Duodenal mucosa (tissue), 2 donors: ENCODE measurements at regions not wholly inside any gene's neighbourhood (a gene's known extent, or its start where the extent isn't known, plus 50 kb on each side); places are given as distances from the start of the nearest gene placed in this dataset.

Source experiments
- H3K27ac ChIP-seq: one replicate; pipeline ENCODE4 v1.7.0; 2013; ENCODE audit warnings: low read depth, low read length
- H3K27me3 ChIP-seq, 2 donors: one replicate each; pipeline ENCODE4 v1.7.0; 2013; ENCODE audit warnings: low read length in 2 of 2, control low read depth in 1 of 2; ENCODE audit not compliant: insufficient read depth in 2 of 2, control insufficient read depth in 1 of 2
- H3K36me3 ChIP-seq, 2 donors: one replicate each; pipeline ENCODE4 v1.7.0; 2013; ENCODE audit warnings: low read length in 2 of 2, control low read depth in 1 of 2; ENCODE audit not compliant: insufficient read depth in 2 of 2, control insufficient read depth in 1 of 2
- H3K4me1 ChIP-seq, 2 donors: one replicate each; pipeline ENCODE4 v1.7.0; 2013; ENCODE audit warnings: low read length in 2 of 2, control low read depth in 1 of 2; ENCODE audit not compliant: insufficient read depth in 2 of 2, control insufficient read depth in 1 of 2
- H3K4me3 ChIP-seq, 2 donors: one replicate each; pipeline ENCODE4 v1.7.0; 2013; ENCODE audit warnings: low read length in 2 of 2, low read depth in 1 of 2
- H3K9ac ChIP-seq, 2 donors: one replicate each; pipeline ENCODE4 v1.7.0; 2013; ENCODE audit warnings: low read length in 2 of 2, low read depth in 1 of 2
- H3K9me3 ChIP-seq, 2 donors: one replicate each; pipeline ENCODE4 v1.7.0; 2013; ENCODE audit warnings: low read length in 2 of 2, control low read depth in 1 of 2; ENCODE audit not compliant: control insufficient read depth in 1 of 2

DNA sequence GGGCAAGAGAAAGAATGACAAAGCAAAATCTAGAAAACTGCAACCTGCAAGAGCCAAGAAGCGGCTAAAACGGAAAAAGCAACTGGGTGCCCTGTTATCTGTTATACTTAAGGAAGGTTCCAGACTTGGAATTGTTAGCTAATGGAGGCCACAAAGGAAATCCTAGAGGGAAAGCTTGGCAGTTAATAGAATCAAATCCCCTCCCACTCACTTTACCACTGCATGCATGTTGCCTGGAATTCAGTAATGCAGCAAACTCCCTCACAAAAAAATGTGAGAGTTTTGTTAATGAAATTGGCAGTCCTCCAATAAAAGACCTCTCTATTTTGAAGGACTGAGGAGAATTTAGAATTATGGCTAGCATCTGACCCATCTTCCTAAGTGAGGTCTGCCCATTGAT, 164.2 kb upstream of the SOX5 start:
- H3K27ac ChIP-seq, result no peak overlapping the region
- H3K9me3 ChIP-seq, result no peaks in the 10 kb centered on the region
- H3K4me3 ChIP-seq, result no peak overlapping the region
- no peaks in the 10 kb centered on the region for H3K4me1 ChIP-seq
- H3K9ac ChIP-seq, result no peak overlapping the region
- H3K36me3 ChIP-seq, result no peaks in the 10 kb centered on the region
- H3K27me3 ChIP-seq, result no peaks in the 10 kb centered on the region

DNA sequence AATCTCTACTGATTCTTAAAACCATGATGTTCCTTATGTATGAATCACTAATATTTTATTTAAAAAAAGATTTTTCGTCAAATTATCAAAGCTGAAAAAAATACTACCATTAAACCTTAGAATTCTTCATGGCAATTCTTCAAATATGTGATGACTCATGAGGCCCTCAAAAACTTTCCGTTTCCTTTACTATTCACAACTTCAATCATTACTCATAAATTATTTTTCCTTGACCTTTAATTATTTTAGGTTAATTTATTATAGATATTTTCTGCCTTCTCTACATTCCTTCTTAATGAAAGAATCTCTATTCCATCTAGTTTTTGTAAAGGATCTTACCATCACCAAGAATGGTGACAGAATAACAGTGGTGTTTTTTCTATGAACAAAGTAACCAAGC, 162.1 kb upstream of the SOX5 start:
- Histone ChIP-seq H3K9me3 (no peaks in the 10 kb centered on the region), H3K27me3 (no peaks in the 10 kb centered on the region), H3K4me3 (no peak overlapping the region), H3K27ac (no peak overlapping the region), H3K36me3 (no peaks in the 10 kb centered on the region), H3K4me1 (no peaks in the 10 kb centered on the region), H3K9ac (no peak overlapping the region)

DNA sequence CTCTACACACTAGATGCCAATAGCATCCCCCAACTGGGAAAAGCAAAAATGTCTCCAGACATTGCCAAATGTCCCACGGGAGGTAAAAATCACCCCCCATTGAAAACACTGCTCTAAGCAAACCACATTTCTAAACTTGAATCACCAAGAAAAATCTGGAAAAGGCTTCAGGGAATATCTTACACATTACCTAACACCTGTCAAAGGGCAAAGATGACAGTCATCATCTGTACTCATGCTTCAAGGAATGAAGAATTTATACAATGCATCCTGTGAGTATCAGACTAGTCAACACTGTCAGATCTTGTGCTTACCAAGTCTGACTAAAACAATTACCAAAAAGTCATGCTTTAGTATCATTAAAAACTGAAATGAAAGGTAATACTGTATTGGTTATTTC, 161.6 kb upstream of the SOX5 start:
- Histone ChIP-seq H3K4me3 (no peak overlapping the region), H3K27ac (no peak overlapping the region), H3K27me3 (no peaks in the 10 kb centered on the region), H3K36me3 (no peaks in the 10 kb centered on the region), H3K9ac (no peak overlapping the region), H3K4me1 (no peaks in the 10 kb centered on the region), H3K9me3 (no peaks in the 10 kb centered on the region)

DNA sequence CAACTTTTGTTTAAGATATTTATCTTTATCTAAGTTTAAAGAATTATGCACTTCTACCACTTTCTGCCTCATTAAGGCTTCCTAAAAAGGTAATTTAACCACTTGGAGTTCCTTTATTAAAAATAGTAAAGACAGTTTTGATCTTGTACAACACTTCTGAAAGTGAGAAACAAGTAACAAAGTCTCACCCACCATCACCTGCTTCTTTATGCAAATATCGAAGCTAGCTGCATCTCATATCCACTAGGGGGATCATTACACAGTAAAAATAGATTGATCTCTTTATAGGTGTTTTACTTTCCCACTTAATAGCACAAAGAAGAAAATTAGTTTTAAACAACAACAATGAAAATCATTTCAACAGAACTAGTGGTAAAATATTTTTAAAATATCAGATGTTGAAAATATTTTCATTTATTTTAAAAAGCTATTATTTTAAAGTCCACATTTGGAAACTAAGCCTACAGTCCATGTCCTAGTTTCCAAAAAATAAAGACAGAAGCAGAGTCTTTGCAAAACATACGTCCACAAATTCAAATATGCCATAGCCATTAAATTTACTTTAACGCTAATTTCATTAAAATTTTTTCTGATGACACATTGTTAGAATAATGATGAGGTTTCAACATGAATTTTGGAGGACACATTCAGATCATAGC, 160.0 kb upstream of the SOX5 start:
- Histone ChIP-seq H3K9me3 (no peaks in the 10 kb centered on the region), H3K4me1 (no peaks in the 10 kb centered on the region), H3K9ac (no peak overlapping the region), H3K36me3 (no peaks in the 10 kb centered on the region), H3K27me3 (no peaks in the 10 kb centered on the region), H3K27ac (no peak overlapping the region), H3K4me3 (no peak overlapping the region)

DNA sequence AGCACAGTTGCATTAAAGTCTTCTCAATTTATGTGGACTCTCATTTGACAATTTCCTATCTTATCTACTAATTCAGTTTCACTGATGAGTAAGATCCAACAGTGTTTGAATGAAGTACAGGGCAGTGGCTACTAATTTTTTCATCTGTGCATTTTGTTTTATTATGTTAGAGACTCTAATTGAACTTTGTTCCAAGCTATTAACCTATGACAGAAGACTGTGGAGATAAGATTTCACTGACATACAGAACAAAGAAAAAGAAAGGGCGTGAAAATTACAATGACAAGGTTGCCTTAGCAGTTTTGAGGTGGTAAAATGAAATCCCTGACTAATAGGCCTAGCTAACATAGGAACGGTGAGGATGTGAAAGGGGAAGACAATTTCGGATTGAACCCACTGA, 153.2 kb upstream of the SOX5 start:
- no peaks in the 10 kb centered on the region for H3K36me3 ChIP-seq
- H3K27ac ChIP-seq, result no peak overlapping the region
- H3K9ac ChIP-seq, result no peak overlapping the region
- H3K27me3 ChIP-seq, result no peaks in the 10 kb centered on the region
- H3K4me1 ChIP-seq, result no peaks in the 10 kb centered on the region
- H3K9me3 ChIP-seq, result no peaks in the 10 kb centered on the region
- H3K4me3 ChIP-seq, result no peak overlapping the region

DNA sequence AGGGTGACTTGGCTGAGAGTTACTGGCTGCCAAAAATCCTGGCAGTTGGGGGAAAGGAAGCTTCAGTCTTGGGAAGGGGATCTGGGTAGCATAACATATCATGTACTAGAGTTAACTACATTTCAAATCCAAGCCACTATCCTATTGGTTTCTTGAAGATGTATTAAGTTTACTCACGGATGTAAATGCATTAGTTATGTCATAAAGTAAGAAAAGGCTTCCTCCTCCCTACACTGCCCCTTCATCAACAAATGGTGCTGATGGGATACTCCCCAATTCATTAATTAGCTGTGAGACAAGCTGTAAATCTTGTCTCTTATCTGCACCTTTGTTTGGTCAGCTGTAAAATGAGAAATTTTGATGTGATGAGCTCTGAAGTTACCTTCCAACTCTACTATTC, 150.1 kb upstream of the SOX5 start:
- Histone ChIP-seq H3K27me3 (no peaks in the 10 kb centered on the region), H3K9ac (no peak overlapping the region), H3K4me1 (no peaks in the 10 kb centered on the region), H3K4me3 (no peak overlapping the region), H3K9me3 (no peaks in the 10 kb centered on the region), H3K27ac (no peak overlapping the region), H3K36me3 (no peaks in the 10 kb centered on the region)

DNA sequence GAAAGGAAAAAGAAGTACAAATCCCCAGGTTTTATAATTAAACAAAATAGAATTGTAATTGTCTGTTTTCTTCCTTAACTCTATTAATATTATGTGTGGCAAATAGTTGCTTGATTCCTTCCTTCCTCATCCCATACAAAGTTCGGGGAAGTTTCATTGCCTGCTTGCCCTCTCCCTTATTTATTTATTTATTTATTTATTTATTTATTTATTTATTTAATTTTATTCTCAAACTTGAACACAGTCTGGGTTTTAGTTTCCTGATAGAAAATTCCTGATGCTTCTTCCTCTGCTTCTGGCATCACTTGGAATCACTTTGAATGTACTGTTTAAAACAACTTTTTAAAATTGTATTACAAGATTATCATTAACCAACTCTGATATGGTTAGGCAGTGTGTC, 145.8 kb upstream of the SOX5 start:
- no peaks in the 10 kb centered on the region for H3K4me1 ChIP-seq
- H3K9ac ChIP-seq, result no peak overlapping the region
- H3K27ac ChIP-seq, result no peak overlapping the region
- no peaks in the 10 kb centered on the region for H3K27me3 ChIP-seq
- H3K36me3 ChIP-seq, result no peaks in the 10 kb centered on the region
- H3K9me3 ChIP-seq, result no peaks in the 10 kb centered on the region
- H3K4me3 ChIP-seq, result no peak overlapping the region

DNA sequence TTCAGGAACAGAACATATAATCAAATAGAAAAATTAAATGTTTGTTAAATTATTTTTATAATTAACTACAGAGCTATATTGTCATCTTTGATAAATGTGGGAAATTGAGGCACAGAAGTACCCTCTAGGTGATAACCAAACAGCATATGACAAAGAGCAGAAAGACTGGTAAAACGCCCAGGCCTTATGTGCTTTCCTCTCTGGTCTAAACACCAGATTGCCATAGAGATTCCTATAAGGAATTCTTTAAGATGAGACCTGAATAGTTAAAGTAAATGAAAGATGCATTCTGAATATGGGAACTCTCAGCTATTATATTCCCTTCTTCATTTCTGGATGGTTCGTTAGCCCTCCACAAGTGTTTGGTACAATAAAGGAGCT, 140.0 kb upstream of the SOX5 start:
- Histone ChIP-seq H3K36me3 (no peaks in the 10 kb centered on the region), H3K9ac (no peak overlapping the region), H3K27me3 (no peaks in the 10 kb centered on the region), H3K4me1 (no peaks in the 10 kb centered on the region), H3K4me3 (no peak overlapping the region), H3K27ac (no peak overlapping the region), H3K9me3 (no peaks in the 10 kb centered on the region)

DNA sequence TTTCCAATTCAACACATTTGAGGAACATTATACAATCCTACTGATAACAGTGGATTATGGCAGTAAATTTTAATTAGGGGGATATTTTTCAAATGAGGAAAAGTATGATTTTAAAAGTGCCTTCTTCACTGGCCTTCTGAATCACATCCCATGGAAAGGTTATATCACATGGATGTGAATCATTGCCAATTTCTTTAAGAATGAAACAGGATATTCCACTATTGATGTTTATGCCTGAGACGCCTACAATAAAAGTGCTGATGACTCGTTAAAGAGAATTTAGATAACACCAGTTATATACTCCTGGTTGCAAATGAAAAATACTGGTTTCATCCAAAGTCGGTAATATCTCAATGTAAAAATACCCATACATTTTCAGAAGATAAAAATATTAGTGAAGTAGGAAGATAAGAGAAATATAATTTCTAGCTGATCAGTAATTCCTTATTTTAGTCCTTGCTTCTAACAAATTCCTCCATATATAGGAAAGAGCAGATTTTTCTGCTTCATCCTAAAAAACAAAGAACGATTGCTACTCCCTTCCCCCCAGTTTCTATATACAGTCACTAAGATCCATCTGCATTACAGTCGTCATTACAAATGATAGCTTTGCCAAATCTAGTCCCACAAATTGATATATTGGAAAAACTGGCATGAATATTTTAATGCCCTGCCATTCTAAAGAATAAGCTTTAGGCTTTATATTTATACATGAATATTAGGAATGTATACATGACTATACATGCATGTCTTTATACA, 139.5 kb upstream of the SOX5 start:
- no peak overlapping the region for H3K27ac ChIP-seq
- no peaks in the 10 kb centered on the region for H3K27me3 ChIP-seq
- no peaks in the 10 kb centered on the region for H3K4me1 ChIP-seq
- H3K9ac ChIP-seq, result no peak overlapping the region
- no peaks in the 10 kb centered on the region for H3K9me3 ChIP-seq
- no peaks in the 10 kb centered on the region for H3K36me3 ChIP-seq
- no peak overlapping the region for H3K4me3 ChIP-seq

DNA sequence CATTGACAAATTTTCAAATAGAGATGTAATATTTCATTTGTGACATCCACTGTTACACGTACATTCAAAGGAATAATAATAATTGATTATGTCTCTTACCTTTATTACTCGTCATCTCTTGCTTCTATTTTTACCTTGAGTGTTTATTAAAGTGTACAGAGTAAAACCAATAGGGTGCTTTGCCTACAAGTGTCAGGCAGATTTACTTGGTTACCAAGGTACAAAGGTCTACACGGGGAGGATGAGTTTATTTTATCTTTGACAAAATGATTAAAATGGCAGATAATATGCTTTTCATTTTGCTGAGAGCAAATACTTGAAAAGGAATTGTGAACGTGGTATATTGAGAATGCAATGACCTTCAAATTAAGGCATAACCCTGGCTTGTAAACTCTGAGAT, 137.8 kb upstream of the SOX5 start:
- H3K27me3 ChIP-seq, result no peaks in the 10 kb centered on the region
- H3K27ac ChIP-seq, result no peak overlapping the region
- no peak overlapping the region for H3K4me3 ChIP-seq
- H3K4me1 ChIP-seq, result no peaks in the 10 kb centered on the region
- H3K36me3 ChIP-seq, result no peaks in the 10 kb centered on the region
- H3K9me3 ChIP-seq, result no peaks in the 10 kb centered on the region
- H3K9ac ChIP-seq, result no peak overlapping the region
